Middle frontal gyrus (tissue), 1 donor: ENCODE measurements at regions not wholly inside any gene's neighbourhood (a gene's known extent, or its start where the extent isn't known, plus 50 kb on each side); places are given as distances from the start of the nearest gene placed in this dataset.

Source experiments
- DNase-seq: peaks from one replicate; pipeline ENCODE4 v3.0.0-alpha.2; 2015; ENCODE audit warnings: low spot score; ENCODE audit errors: extremely low spot score

DNA sequence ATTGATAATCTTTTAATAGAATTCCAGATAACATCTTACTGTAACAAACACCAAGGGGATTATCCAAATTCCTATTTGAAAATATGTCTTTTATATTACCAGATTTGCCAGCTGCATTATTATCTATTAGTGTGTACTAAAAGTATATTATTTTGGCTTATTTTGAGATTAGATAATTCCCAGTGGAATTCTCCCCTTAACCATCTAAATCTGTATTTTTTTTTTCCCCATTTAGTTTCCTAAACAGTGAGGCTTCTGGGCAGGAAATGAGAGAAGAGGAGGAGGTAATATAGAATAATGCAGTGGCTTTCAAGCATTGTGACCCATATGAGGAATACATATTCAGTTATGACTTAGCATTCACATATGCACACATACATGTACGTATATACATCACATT is 53.5 kb upstream of the ABL1 start:
- DNase-seq = no peak

DNA sequence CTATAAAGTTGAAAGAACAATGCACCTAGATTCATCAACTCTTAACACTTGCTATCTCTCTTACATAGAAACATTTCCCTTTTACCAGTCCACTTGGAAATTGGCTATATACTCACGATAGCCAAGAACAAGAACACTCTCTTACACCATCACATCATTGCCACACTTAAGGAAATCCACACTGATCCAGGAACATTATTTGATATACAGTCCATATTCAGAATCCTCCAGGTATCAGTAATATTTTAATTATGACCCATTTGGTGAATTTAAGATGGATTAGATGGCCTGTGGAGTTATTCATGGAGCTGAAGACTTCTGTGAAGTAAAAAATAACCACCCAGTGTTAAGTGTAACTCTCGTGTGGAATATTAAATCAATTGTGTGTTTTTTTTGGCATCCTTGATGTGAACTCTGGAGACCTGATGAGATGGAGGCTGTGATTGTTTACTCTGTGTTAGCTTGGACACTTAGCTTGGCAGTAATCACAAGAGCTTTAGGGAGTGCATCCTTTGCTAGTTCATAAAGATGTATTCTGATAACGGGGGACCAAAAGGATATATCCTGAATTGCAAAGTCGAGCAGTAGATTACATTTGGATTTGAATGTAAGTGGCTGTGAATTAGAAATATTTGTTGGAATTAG is 52.0 kb upstream of the ABL1 start:
- DNase-seq = no peak

GRCh38 chr9:130785053-130785452 is 50.0 kb upstream of the ABL1 start:
- no peak for DNase-seq
